ENCODE measurements at regions not wholly inside any gene's neighbourhood (a gene's known extent, or its start where the extent isn't known, plus 50 kb on each side); places are given as distances from the start of the nearest gene placed in this dataset.
A peak's percentile ranks its signal among the peaks of the same experiment; 100 is the strongest.

DNA sequence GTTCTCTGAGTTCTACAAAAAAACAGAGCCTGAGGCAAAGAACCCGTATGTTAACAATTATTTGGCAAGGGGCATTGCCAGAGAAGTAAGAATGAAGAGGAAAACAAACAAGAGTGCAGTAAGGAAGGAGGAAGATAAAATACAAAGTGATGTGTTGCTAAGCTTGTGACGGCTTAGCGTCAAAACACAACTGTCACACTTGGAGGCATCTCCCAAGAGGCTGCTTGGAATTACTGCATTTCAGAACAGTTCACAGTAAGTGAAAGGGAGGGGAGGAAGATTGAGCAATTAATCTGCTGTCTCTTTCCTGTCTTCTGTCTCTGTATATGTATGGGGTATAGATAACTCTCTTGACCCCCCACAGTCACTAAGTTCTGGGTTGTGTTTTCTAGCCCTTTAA, 1017.0 kb upstream of the TMPRSS15 start:
- no peaks in the 10 kb centered on the region for H3K36me3 ChIP-seq (ENCODE audit: control insufficient read depth, insufficient read depth, low read length)
- no peaks in the 10 kb centered on the region for H3K4me1 ChIP-seq (ENCODE audit: control insufficient read depth, insufficient read depth, low read length)
- H3K27me3 ChIP-seq (ENCODE audit: control insufficient read depth, insufficient read depth, low read length) = no peaks in the 10 kb centered on the region
- H3K4me3 ChIP-seq (ENCODE audit: low read depth, low read length) = no peak overlapping the region
- DNase-seq (ENCODE audit: low read depth in 4 of 6, low spot score in 6 of 6) = peak in 1 of 6 donors; percentile 73
- H3K9me3 ChIP-seq (ENCODE audit: control insufficient read depth, insufficient read depth, low read length) = no peaks in the 10 kb centered on the region
- WGBS (ENCODE audit: insufficient coverage) = 86% methylated on average over 3 of the region's 3 CpGs
- no peak overlapping the region for H3K27ac ChIP-seq (ENCODE audit: low read depth, low read length)

GRCh38 chr21:19433623-19434022, 1030.0 kb upstream of the TMPRSS15 start:
- Histone ChIP-seq H3K9me3 (ENCODE audit: control insufficient read depth, insufficient read depth, low read length) (no peaks in the 10 kb centered on the region), H3K4me1 (ENCODE audit: control insufficient read depth, insufficient read depth, low read length) (no peaks in the 10 kb centered on the region), H3K27me3 (ENCODE audit: control insufficient read depth, insufficient read depth, low read length) (no peaks in the 10 kb centered on the region), H3K27ac (ENCODE audit: low read depth, low read length) (no peak overlapping the region), H3K36me3 (ENCODE audit: control insufficient read depth, insufficient read depth, low read length) (no peaks in the 10 kb centered on the region), H3K4me3 (ENCODE audit: low read depth, low read length) (no peak overlapping the region)
- DNase-seq (ENCODE audit: low read depth in 4 of 6, low spot score in 6 of 6) = no peak
- WGBS (ENCODE audit: insufficient coverage) = no CpG with 5 or more reads among the region's 4 CpGs

DNA sequence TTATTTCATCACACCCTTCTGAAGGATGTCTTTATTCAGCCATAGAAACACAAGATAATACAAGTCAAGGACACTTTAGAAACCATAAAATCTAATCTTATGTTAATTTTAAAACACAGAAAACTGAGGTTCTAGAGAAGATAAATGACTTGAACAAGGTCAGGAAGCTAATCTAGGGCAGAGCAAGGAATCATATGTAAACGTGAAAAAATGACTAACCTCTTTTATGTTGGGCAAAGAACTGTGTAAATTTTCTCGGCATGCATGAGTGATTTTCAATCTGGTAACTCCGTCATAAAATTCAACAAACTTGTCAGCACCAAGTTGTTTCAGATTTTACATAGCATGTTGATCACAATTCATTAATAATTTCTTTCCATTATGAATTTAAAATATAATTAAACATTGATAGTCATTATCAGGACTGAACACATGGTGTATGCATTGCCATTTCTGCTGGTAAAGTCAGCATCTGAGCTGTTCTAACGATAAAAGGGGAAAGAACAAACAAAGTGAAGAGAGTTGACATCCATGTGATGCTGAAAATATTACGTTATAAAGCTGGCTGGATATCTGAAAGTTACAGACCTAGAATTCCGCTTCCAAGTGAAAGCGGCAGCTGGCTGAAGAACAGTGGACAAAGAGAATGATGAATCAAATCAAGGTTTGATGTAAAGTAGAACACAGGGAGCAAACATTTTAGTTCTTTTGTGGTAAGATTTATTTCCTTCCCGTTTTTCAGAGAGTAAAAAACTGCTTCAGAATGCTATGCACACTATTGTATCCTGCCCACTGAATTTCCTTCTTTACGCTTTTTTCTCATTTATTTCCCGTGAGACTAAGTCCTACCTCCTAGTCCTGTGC, 1037.4 kb upstream of the TMPRSS15 start:
- no peaks in the 10 kb centered on the region for H3K36me3 ChIP-seq (ENCODE audit: control insufficient read depth, insufficient read depth, low read length)
- DNase-seq (ENCODE audit: low read depth in 4 of 6, low spot score in 6 of 6) = peak in 3 of 6 donors; percentile 9 to 60 (median 15)
- no peak overlapping the region for H3K27ac ChIP-seq (ENCODE audit: low read depth, low read length)
- no peak overlapping the region for H3K4me3 ChIP-seq (ENCODE audit: low read depth, low read length)
- no peaks in the 10 kb centered on the region for H3K27me3 ChIP-seq (ENCODE audit: control insufficient read depth, insufficient read depth, low read length)
- no peaks in the 10 kb centered on the region for H3K4me1 ChIP-seq (ENCODE audit: control insufficient read depth, insufficient read depth, low read length)
- H3K9me3 ChIP-seq (ENCODE audit: control insufficient read depth, insufficient read depth, low read length) = no peaks in the 10 kb centered on the region
- 33% methylated on average over 4 of the region's 10 CpGs for WGBS (ENCODE audit: insufficient coverage)

- Histone ChIP-seq H3K36me3 (ENCODE audit: control insufficient read depth, insufficient read depth, low read length) (no peaks in the 10 kb centered on the region), H3K27me3 (ENCODE audit: control insufficient read depth, insufficient read depth, low read length) (no peaks in the 10 kb centered on the region), H3K27ac (ENCODE audit: low read depth, low read length) (no peak overlapping the region), H3K4me1 (ENCODE audit: control insufficient read depth, insufficient read depth, low read length) (no peaks in the 10 kb centered on the region), H3K9me3 (ENCODE audit: control insufficient read depth, insufficient read depth, low read length) (no peaks in the 10 kb centered on the region), H3K4me3 (ENCODE audit: low read depth, low read length) (no peak overlapping the region)
- 100% methylated on average over 1 of the region's 1 CpG for WGBS (ENCODE audit: insufficient coverage)
- no peak for DNase-seq (ENCODE audit: low read depth in 4 of 6, low spot score in 6 of 6)
Measured at GRCh38 chr21:19458295-19458694, 1054.7 kb upstream of the TMPRSS15 start.

- no peak overlapping the region for H3K4me3 ChIP-seq (ENCODE audit: low read depth, low read length)
Measured at GRCh38 chr21:19461481-19462205, 1058.1 kb upstream of the TMPRSS15 start.

GRCh38 chr21:19463966-19464365, 1060.4 kb upstream of the TMPRSS15 start:
- Histone ChIP-seq H3K27ac (ENCODE audit: low read depth, low read length) (no peak overlapping the region), H3K4me1 (ENCODE audit: control insufficient read depth, insufficient read depth, low read length) (no peaks in the 10 kb centered on the region), H3K9me3 (ENCODE audit: control insufficient read depth, insufficient read depth, low read length) (no peaks in the 10 kb centered on the region), H3K27me3 (ENCODE audit: control insufficient read depth, insufficient read depth, low read length) (no peaks in the 10 kb centered on the region), H3K4me3 (ENCODE audit: low read depth, low read length) (no peak overlapping the region), H3K36me3 (ENCODE audit: control insufficient read depth, insufficient read depth, low read length) (no peaks in the 10 kb centered on the region)
- WGBS (ENCODE audit: insufficient coverage) = no CpG with 5 or more reads among the region's 1 CpG
- no peak for DNase-seq (ENCODE audit: low read depth in 4 of 6, low spot score in 6 of 6)

More at GRCh38 chr21:19461481-19462205, 1058.1 kb upstream of the TMPRSS15 start:
- Histone ChIP-seq H3K9me3 (ENCODE audit: control insufficient read depth, insufficient read depth, low read length) (no peaks in the 10 kb centered on the region), H3K4me1 (ENCODE audit: control insufficient read depth, insufficient read depth, low read length) (no peaks in the 10 kb centered on the region), H3K27ac (ENCODE audit: low read depth, low read length) (no peak overlapping the region), H3K27me3 (ENCODE audit: control insufficient read depth, insufficient read depth, low read length) (no peaks in the 10 kb centered on the region), H3K36me3 (ENCODE audit: control insufficient read depth, insufficient read depth, low read length) (no peaks in the 10 kb centered on the region)
- 88% methylated on average over 6 of the region's 8 CpGs for WGBS (ENCODE audit: insufficient coverage)
- DNase-seq (ENCODE audit: low read depth in 4 of 6, low spot score in 6 of 6) = no peak

DNA sequence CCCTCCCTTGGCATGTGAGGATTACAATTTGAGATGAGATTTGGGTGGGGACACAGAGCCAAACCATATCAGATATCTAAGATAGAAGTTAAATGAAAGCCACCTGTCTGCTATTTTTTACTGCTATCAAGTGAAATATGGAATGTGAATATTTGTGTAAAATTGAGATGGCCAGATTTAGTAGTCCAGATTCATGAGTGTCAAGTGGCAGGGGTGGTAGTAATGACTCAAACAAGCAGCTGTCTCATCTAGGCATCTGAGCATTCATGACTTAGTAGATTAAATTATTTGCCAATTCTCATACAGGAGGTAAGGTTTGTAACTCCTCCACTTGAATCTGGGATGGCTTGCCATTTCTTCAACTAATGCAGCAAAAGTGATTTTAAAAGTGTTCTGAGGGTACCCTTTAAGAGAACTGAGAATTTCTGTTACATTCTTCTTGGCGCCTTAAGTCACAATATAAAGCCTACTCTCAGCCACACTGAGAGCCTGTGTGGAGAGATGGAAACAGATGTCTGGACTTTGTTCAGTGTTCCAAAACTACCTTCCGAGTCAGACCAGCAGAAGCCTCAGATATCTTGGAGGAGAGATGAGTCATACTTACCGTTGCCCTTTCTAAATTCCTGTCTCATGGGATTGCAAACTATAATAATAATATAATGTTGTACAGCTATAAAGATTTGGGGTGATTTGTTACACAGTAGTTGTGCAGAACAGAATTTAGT, 1065.6 kb upstream of the TMPRSS15 start:
- no peaks in the 10 kb centered on the region for H3K4me1 ChIP-seq (ENCODE audit: control insufficient read depth, insufficient read depth, low read length)
- no peaks in the 10 kb centered on the region for H3K27me3 ChIP-seq (ENCODE audit: control insufficient read depth, insufficient read depth, low read length)
- H3K9me3 ChIP-seq (ENCODE audit: control insufficient read depth, insufficient read depth, low read length) = no peaks in the 10 kb centered on the region
- H3K27ac ChIP-seq (ENCODE audit: low read depth, low read length) = no peak overlapping the region
- no CpG with 5 or more reads among the region's 3 CpGs for WGBS (ENCODE audit: insufficient coverage)
- no peak overlapping the region for H3K4me3 ChIP-seq (ENCODE audit: low read depth, low read length)
- no peak for DNase-seq (ENCODE audit: low read depth in 4 of 6, low spot score in 6 of 6)
- H3K36me3 ChIP-seq (ENCODE audit: control insufficient read depth, insufficient read depth, low read length) = no peaks in the 10 kb centered on the region

- WGBS (ENCODE audit: insufficient coverage) = no CpG with 5 or more reads among the region's 1 CpG
- H3K36me3 ChIP-seq (ENCODE audit: control insufficient read depth, insufficient read depth, low read length) = no peaks in the 10 kb centered on the region
- H3K4me1 ChIP-seq (ENCODE audit: control insufficient read depth, insufficient read depth, low read length) = no peaks in the 10 kb centered on the region
- H3K27me3 ChIP-seq (ENCODE audit: control insufficient read depth, insufficient read depth, low read length) = no peaks in the 10 kb centered on the region
- no peak for DNase-seq (ENCODE audit: low read depth in 4 of 6, low spot score in 6 of 6)
- H3K4me3 ChIP-seq (ENCODE audit: low read depth, low read length) = no peak overlapping the region
- H3K9me3 ChIP-seq (ENCODE audit: control insufficient read depth, insufficient read depth, low read length) = no peaks in the 10 kb centered on the region
- H3K27ac ChIP-seq (ENCODE audit: low read depth, low read length) = no peak overlapping the region
Measured at GRCh38 chr21:19475525-19475924, 1071.9 kb upstream of the TMPRSS15 start.

DNA sequence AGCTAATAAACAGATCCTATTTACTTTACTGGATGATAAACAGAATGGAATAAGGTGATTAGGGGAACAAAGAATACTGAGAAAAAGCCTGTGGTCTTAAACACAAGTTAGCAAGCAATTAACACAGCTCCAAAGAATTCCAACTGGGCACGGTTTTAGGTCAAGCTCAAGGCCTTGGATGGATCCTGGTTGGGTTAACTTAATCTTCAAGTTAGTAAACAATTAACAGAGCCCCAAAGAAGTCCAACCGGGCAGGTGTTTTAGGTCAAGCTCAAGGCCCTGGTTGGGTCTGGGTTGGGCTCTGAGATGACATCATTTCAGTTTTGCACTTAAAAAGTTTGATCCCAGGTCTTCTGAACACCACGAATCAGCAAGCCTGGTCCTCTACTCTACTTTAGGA, 1086.3 kb upstream of the TMPRSS15 start:
- no peak for DNase-seq (ENCODE audit: low read depth in 4 of 6, low spot score in 6 of 6)
- no peaks in the 10 kb centered on the region for H3K4me1 ChIP-seq (ENCODE audit: control insufficient read depth, insufficient read depth, low read length)
- H3K9me3 ChIP-seq (ENCODE audit: control insufficient read depth, insufficient read depth, low read length) = no peaks in the 10 kb centered on the region
- no peak overlapping the region for H3K4me3 ChIP-seq (ENCODE audit: low read depth, low read length)
- H3K27ac ChIP-seq (ENCODE audit: low read depth, low read length) = no peak overlapping the region
- no peaks in the 10 kb centered on the region for H3K36me3 ChIP-seq (ENCODE audit: control insufficient read depth, insufficient read depth, low read length)
- WGBS (ENCODE audit: insufficient coverage) = 81% methylated on average over 3 of the region's 3 CpGs
- H3K27me3 ChIP-seq (ENCODE audit: control insufficient read depth, insufficient read depth, low read length) = no peaks in the 10 kb centered on the region

Measured in spinal cord (tissue), 9 donors.